LNCAP (cell line): ENCODE measurements at regions not wholly inside any gene's neighbourhood (a gene's known extent, or its start where the extent isn't known, plus 50 kb on each side); places are given as distances from the start of the nearest gene placed in this dataset.

Experiments
- CTCF ChIP-seq: fragments of 450-650 bp; IDR thresholded peaks from 2 replicates; pipeline ENCODE4 v1.5.1; 2017; ENCODE audit warnings: mild to moderate bottlenecking

GRCh38 chr15:87487484-87487883 lies 769.1 kb downstream of the NTRK3 start:
- TF ChIP-seq CTCF = no peak

- no peak for TF ChIP-seq CTCF
Observed at GRCh38 chr15:87483468-87483867, 773.1 kb downstream of the NTRK3 start.

- no peak for TF ChIP-seq CTCF
Observed at GRCh38 chr15:87481126-87481525, 775.4 kb downstream of the NTRK3 start.

GRCh38 chr15:87478687-87479072 lies 777.9 kb downstream of the NTRK3 start:
- TF ChIP-seq CTCF = no peak

GRCh38 chr15:87477737-87478686 lies 778.5 kb downstream of the NTRK3 start:
- no peak for TF ChIP-seq CTCF

GRCh38 chr15:87477026-87477425 lies 779.5 kb downstream of the NTRK3 start:
- TF ChIP-seq CTCF = no peak

- TF ChIP-seq CTCF = no peak
Observed at GRCh38 chr15:87470923-87471322, 785.6 kb downstream of the NTRK3 start.

- no peak for TF ChIP-seq CTCF
Observed at GRCh38 chr15:87461631-87462030, 794.9 kb downstream of the NTRK3 start.
